ENCODE measurements at regions not wholly inside any gene's neighbourhood (a gene's known extent, or its start where the extent isn't known, plus 50 kb on each side); places are given as distances from the start of the nearest gene placed in this dataset.
"Not testable (repeated sequence)": the region's sequence is repeated elsewhere in the genome, so short reads cannot be mapped to it uniquely, and the experiment has no call there.

GRCh38 chr3:145246291-145246690 lies 914.7 kb downstream of the PLOD2 start:
- no peak for DNase-seq

DNA sequence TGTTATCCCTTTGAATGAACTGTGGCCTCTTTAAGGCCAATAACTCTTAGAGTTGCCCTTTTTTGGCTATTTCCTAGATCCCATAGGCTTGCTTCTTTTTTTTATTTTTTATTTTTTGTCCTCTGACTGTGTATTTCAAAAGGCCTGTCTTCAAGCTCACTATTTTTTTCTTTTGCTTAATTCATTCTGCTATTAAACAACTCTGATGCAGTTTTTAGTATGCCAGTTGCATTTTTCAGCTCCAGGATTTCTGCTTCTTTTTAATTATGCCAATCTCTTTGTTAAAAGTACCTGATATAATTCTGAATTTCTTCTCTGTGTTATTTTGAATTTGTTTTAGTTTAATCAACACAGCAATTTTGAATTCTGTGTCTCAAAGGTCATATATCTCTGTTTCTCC lies 912.1 kb downstream of the PLOD2 start:
- no peak for DNase-seq

- no peak for DNase-seq
Observed at GRCh38 chr3:145251311-145251710, 909.7 kb downstream of the PLOD2 start.

DNA sequence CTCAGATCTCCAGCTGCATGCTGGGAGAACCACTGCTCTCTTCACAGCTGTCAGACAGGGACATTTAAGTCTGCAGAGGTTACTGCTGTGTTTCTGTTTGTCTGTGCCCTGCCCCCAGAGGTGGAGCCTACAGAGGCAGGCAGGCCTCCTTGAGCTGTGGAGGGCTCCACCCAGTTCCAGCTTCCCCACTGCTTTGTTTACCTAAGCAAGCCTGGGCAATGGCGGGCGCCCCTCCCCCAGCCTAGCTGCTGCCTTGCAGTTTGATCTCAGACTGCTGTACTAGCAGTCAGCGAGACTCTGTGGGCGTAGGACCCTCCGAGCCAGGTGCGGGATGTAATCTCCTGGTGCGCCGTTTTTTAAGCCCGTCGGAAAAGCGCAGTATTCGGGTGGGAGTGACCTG lies 903.0 kb downstream of the PLOD2 start:
- DNase-seq: not testable (repeated sequence)

- DNase-seq: no peak
Observed at GRCh38 chr3:145259166-145259880, 901.7 kb downstream of the PLOD2 start.

DNA sequence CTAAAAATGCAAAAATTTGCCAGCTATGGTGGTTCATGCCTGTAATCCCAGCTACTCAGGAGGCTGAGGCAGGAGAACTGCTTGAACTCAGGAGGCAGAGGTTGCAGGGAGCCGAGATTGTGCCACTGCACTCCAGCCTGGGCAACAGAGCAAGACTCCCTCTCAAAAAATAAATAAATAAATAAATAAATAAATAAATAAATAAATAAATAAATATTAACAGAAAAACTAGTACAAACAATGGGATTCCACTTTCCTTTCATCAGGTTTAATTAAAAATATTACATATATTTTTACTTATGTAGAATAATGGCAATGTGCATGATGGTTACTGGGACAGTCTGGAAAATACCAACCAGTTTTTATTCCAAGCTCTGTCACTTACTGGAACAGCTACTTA lies 897.5 kb downstream of the PLOD2 start:
- DNase-seq: not testable (repeated sequence)

GRCh38 chr3:145266368-145266767 lies 894.6 kb downstream of the PLOD2 start:
- no peak for DNase-seq

GRCh38 chr3:145269106-145269505 lies 891.9 kb downstream of the PLOD2 start:
- DNase-seq: no peak

- no peak for DNase-seq
Observed at GRCh38 chr3:145272684-145273083, 888.3 kb downstream of the PLOD2 start.

DNA sequence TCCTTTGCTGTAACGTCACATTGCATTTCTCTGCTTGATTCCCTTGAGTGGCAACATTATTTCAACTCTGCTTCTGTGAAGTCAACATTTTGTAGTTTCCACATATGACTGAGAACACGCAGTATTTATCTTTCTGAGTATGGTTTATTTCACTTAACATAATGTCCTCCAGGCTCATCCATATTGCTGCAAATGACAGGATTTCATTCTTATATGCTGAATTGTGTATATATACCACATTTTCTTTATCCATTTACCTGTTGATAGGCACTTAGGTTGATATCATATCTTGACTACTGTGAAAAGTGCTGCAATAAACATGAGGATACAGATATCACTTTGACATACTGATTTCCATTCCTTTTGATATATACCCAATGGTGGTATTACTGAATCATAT lies 878.5 kb downstream of the PLOD2 start:
- DNase-seq: no peak

DNA sequence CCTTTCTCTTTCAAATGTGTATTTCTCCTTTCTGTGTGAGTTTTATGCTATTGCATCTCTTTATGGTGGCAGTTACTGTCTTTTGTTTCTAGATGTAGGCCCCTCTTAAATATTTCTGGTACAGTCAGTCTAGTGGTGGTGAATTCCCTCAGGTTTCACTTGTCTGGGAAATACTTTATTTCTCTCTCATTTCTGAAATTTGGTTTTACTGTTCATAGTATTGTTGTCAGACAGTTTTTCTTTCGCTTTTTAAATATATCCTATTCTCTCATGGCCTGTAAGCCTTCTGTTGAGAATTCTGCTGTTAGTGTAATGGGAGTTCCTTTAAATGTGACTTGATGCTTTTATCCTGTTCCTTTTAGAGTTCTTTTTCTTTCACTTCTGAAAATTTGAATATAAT lies 874.0 kb downstream of the PLOD2 start:
- no peak for DNase-seq

GRCh38 chr3:145290010-145290409 lies 871.0 kb downstream of the PLOD2 start:
- no peak for DNase-seq

GRCh38 chr3:145294572-145294971 lies 866.4 kb downstream of the PLOD2 start:
- no peak for DNase-seq

- no peak for DNase-seq
Observed at GRCh38 chr3:145307272-145307671, 853.7 kb downstream of the PLOD2 start.

DNA sequence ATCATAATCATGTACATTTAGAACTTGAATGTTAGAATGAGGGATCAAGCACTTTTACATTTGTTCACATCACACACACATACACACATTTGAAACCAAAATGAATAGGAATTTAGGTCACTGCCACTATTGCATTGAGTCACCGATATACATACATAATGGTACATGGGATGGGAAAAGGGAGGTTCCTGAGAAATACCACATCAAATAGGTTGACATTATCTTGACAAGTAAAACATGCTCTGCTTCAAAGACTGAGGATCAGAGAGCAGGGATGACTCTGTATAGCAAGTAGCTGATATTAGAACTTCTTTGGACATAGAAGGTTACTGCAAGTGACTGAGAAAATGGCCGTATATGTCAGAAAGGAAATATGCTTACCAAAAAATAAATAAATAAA lies 847.2 kb downstream of the PLOD2 start:
- no peak for DNase-seq

GRCh38 chr3:145316253-145316652 lies 844.7 kb downstream of the PLOD2 start:
- DNase-seq: not testable (repeated sequence)

GRCh38 chr3:145326666-145327065 lies 834.3 kb downstream of the PLOD2 start:
- no peak for DNase-seq

- not testable (repeated sequence) for DNase-seq
Observed at GRCh38 chr3:145333427-145333826, 827.6 kb downstream of the PLOD2 start.

- DNase-seq: no peak
Observed at GRCh38 chr3:145333931-145334330, 827.1 kb downstream of the PLOD2 start.

DNA sequence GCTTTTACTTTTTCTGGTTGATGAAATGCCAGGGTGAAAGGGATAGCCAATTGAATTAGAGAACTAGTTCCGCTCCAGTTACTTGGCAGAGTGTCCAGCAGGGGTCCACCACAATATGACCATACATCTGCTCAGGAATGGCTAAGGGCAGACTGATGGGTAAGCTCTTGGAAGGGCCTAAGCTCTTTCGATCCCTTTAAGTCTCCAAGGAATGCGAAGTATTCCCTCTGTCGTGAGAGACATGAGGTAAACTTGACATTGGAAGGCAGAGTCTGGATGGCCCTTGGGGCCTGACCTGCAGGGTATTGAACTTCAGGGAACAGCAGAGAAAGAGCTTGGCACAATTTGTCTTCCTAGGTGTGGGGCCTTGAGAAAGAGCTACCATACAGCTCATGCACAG lies 805.8 kb downstream of the PLOD2 start:
- no peak for DNase-seq

GRCh38 chr3:145357453-145357852 lies 803.5 kb downstream of the PLOD2 start:
- DNase-seq: no peak

DNA sequence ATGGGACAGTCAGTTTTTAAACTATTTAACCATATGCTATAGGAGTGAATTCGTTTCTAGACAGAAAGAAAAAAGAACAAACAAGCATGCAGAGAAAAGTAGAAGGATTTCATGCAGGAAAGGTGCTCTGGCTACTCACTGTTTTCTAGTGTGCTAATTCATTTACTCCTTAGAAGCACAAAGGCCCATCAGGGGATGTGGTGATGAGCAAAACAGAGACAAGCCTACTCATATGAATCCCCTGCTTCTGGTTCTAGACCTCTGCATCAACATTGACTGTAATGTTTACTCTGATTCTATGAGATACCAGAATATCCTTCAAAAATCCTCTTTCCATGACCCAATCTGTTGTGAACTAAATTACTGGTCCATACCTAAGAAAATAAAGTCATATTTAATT lies 801.9 kb downstream of the PLOD2 start:
- no peak for DNase-seq

- no peak for DNase-seq
Observed at GRCh38 chr3:145368748-145369147, 792.2 kb downstream of the PLOD2 start.

GRCh38 chr3:145370870-145371269 lies 790.1 kb downstream of the PLOD2 start:
- DNase-seq: no peak

Measured in amygdala (tissue), 56 donors.